ENCODE measurements at regions not wholly inside any gene's neighbourhood (a gene's known extent, or its start where the extent isn't known, plus 50 kb on each side); places are given as distances from the start of the nearest gene placed in this dataset.

- H4K20me1 ChIP-seq (ENCODE audit: insufficient read depth): no peaks in the 10 kb centered on the region
- no peak for TF ChIP-seq EZH2phosphoT487 (IDR thresholded peaks at IDR 0.05; ENCODE audit: insufficient read depth, low read depth)
- no peak for TF ChIP-seq EZH2 (IDR thresholded peaks at IDR 0.05; ENCODE audit: insufficient read depth, poor library complexity, severe bottlenecking)
- H3K9me3 ChIP-seq (ENCODE audit: low read depth): peaks cover 3% of the 10 kb centered on the region
- no peak overlapping the region for H3K4me3 ChIP-seq
- no peaks in the 10 kb centered on the region for H3K79me2 ChIP-seq (ENCODE audit: insufficient read depth)
- no peaks in the 10 kb centered on the region for H3K27me3 ChIP-seq (replicated peaks; ENCODE audit: insufficient read depth)
- H3K4me1 ChIP-seq (ENCODE audit: insufficient read depth): no peaks in the 10 kb centered on the region
- H3K27ac ChIP-seq: no peak overlapping the region
- DNase-seq: no peak
- in situ Hi-C loops (cut with MboI): no loop called here
- no peaks in the 10 kb centered on the region for H3K9me2 ChIP-seq (ENCODE audit: insufficient read depth)
- no peaks in the 10 kb centered on the region for H3F3A ChIP-seq (ENCODE audit: insufficient read depth)
- H3K4me2 ChIP-seq (ENCODE audit: unreplicated experiment): no peak overlapping the region
- H3K36me3 ChIP-seq (ENCODE audit: low read depth): no peaks in the 10 kb centered on the region
- WGBS, 2 experiments (ENCODE audit: low coverage in 1 of 2, low lambda C conversion rate in 2 of 2, missing lambda C conversion rate in 2 of 2): 6 to 13% methylated on average over 3 of the region's 3 CpGs
- H3K9ac ChIP-seq: no peak overlapping the region
- H2AFZ ChIP-seq: no peak overlapping the region
These were observed 388.2 kb upstream of the LUZP2 start for GRCh38 chr11:24108609-24109008.

DNA sequence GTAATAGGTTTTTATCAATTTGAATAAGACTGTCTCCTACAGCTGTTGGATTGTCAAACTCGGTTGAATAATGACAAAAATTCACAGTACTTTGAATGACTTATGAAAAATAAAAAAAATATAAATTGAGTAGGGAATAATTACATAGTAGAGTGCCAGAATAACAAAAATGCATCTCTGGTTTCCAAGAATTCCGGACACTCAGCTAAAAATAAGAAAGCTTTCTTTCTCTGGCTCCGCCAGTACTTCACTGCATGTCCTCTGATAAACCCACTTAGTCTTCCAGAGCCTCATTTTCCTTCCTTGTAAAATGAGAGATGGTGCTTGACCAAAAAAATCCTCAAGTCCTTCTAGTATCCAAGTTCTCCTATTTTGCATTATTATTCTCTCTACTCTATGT lies 374.6 kb upstream of the LUZP2 start:
- H3K4me1 ChIP-seq (ENCODE audit: insufficient read depth): no peaks in the 10 kb centered on the region
- H3K27ac ChIP-seq: no peak overlapping the region
- H3F3A ChIP-seq (ENCODE audit: insufficient read depth): no peaks in the 10 kb centered on the region
- no peaks in the 10 kb centered on the region for H3K79me2 ChIP-seq (ENCODE audit: insufficient read depth)
- no peaks in the 10 kb centered on the region for H3K9me3 ChIP-seq (ENCODE audit: low read depth)
- H3K9ac ChIP-seq: no peak overlapping the region
- no peaks in the 10 kb centered on the region for H3K36me3 ChIP-seq (ENCODE audit: low read depth)
- H3K4me2 ChIP-seq (ENCODE audit: unreplicated experiment): no peak overlapping the region
- in situ Hi-C loops (cut with MboI): no loop called here
- 5% methylated on average over 3 of the region's 3 CpGs for WGBS, 2 experiments (ENCODE audit: low coverage in 1 of 2, low lambda C conversion rate in 2 of 2, missing lambda C conversion rate in 2 of 2)
- H3K27me3 ChIP-seq (replicated peaks; ENCODE audit: insufficient read depth): no peaks in the 10 kb centered on the region
- no peak overlapping the region for H3K4me3 ChIP-seq
- TF ChIP-seq EZH2phosphoT487 (IDR thresholded peaks at IDR 0.05; ENCODE audit: insufficient read depth, low read depth): no peak
- no peak for TF ChIP-seq EZH2 (IDR thresholded peaks at IDR 0.05; ENCODE audit: insufficient read depth, poor library complexity, severe bottlenecking)
- no peak for DNase-seq
- no peaks in the 10 kb centered on the region for H4K20me1 ChIP-seq (ENCODE audit: insufficient read depth)
- no peaks in the 10 kb centered on the region; the same call in 1 of the 2 replicates for H3K9me2 ChIP-seq (ENCODE audit: insufficient read depth)
- H2AFZ ChIP-seq: no peak overlapping the region

- no peak overlapping the region for H3K9ac ChIP-seq
- no peaks in the 10 kb centered on the region for H3K4me1 ChIP-seq (ENCODE audit: insufficient read depth)
- no peak overlapping the region for H3K27ac ChIP-seq
- no peaks in the 10 kb centered on the region for H3F3A ChIP-seq (ENCODE audit: insufficient read depth)
- H4K20me1 ChIP-seq (ENCODE audit: insufficient read depth): no peaks in the 10 kb centered on the region
- no peaks in the 10 kb centered on the region for H3K36me3 ChIP-seq (ENCODE audit: low read depth)
- no peak overlapping the region for H3K4me2 ChIP-seq (ENCODE audit: unreplicated experiment)
- no peak overlapping the region for H3K4me3 ChIP-seq
- no peak for DNase-seq
- no peaks in the 10 kb centered on the region for H3K27me3 ChIP-seq (replicated peaks; ENCODE audit: insufficient read depth)
- no peaks in the 10 kb centered on the region; the same call in 1 of the 2 replicates for H3K9me2 ChIP-seq (ENCODE audit: insufficient read depth)
- in situ Hi-C loops (cut with MboI): no loop called here
- no peak overlapping the region for H2AFZ ChIP-seq
- TF ChIP-seq EZH2 (IDR thresholded peaks at IDR 0.05; ENCODE audit: insufficient read depth, poor library complexity, severe bottlenecking) (no peak), EZH2phosphoT487 (IDR thresholded peaks at IDR 0.05; ENCODE audit: insufficient read depth, low read depth) (no peak)
- H3K9me3 ChIP-seq (ENCODE audit: low read depth): no peaks in the 10 kb centered on the region
- no peaks in the 10 kb centered on the region for H3K79me2 ChIP-seq (ENCODE audit: insufficient read depth)
- WGBS, 2 experiments (ENCODE audit: low coverage in 1 of 2, low lambda C conversion rate in 2 of 2, missing lambda C conversion rate in 2 of 2): 0 to 2% methylated on average over 4 of the region's 4 CpGs
These were observed 372.0 kb upstream of the LUZP2 start for GRCh38 chr11:24124876-24125275.

DNA sequence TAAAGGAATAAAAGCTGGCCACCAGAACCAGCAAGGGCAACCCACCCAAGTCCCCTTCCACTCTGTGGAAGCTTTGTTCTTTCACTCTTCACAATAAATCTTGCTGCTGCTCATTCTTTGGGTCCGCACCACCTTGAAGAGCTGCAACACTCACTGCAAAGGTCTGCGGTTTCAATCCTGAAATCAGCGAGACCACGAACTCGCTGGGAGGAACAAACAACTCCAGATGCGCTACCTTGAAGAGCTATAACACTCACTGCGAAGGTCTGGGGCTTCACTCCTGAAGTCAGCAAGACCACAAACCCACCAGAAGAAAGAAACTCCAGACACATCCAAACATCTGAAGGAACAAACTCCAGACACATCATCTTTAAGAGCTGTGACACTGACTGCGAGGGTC lies 365.2 kb upstream of the LUZP2 start:
- in situ Hi-C loops (cut with MboI): no loop called here
- H3K4me3 ChIP-seq: no peak overlapping the region
- DNase-seq: no peak

GRCh38 chr11:24132471-24132870 lies 364.4 kb upstream of the LUZP2 start:
- whole genome bisulfite sequencing, 2 experiments (ENCODE audit: low coverage in 1 of 2, low lambda C conversion rate in 2 of 2, missing lambda C conversion rate in 2 of 2): 60 to 65% methylated on average over 1 of the region's 1 CpG
- H2AFZ ChIP-seq: no peak overlapping the region

More for the DNA sequence above, 365.2 kb upstream of the LUZP2 start:
- no peaks in the 10 kb centered on the region for H3K4me1 ChIP-seq (ENCODE audit: insufficient read depth)
- H4K20me1 ChIP-seq (ENCODE audit: insufficient read depth): no peaks in the 10 kb centered on the region
- no peaks in the 10 kb centered on the region for H3K36me3 ChIP-seq (ENCODE audit: low read depth)
- H3K27me3 ChIP-seq (replicated peaks; ENCODE audit: insufficient read depth): no peaks in the 10 kb centered on the region
- H3K9me2 ChIP-seq (ENCODE audit: insufficient read depth): no peaks in the 10 kb centered on the region; the same call in 1 of the 2 replicates
- TF ChIP-seq EZH2phosphoT487 (IDR thresholded peaks at IDR 0.05; ENCODE audit: insufficient read depth, low read depth) (no peak), EZH2 (IDR thresholded peaks at IDR 0.05; ENCODE audit: insufficient read depth, poor library complexity, severe bottlenecking) (no peak)
- H3K4me2 ChIP-seq (ENCODE audit: unreplicated experiment): no peak overlapping the region
- 81 to 89% methylated on average over 8 of the region's 8 CpGs for WGBS, 2 experiments (ENCODE audit: low coverage in 1 of 2, low lambda C conversion rate in 2 of 2, missing lambda C conversion rate in 2 of 2)
- no peaks in the 10 kb centered on the region for H3K9me3 ChIP-seq (ENCODE audit: low read depth)
- H3K27ac ChIP-seq: no peak overlapping the region
- H3K79me2 ChIP-seq (ENCODE audit: insufficient read depth): no peaks in the 10 kb centered on the region
- H2AFZ ChIP-seq: no peak overlapping the region
- H3K9ac ChIP-seq: no peak overlapping the region
- no peaks in the 10 kb centered on the region for H3F3A ChIP-seq (ENCODE audit: insufficient read depth)

More at GRCh38 chr11:24132471-24132870, 364.4 kb upstream of the LUZP2 start:
- no peak overlapping the region for H3K4me3 ChIP-seq
- no peaks in the 10 kb centered on the region for H3K27me3 ChIP-seq (replicated peaks; ENCODE audit: insufficient read depth)
- no peaks in the 10 kb centered on the region for H3K79me2 ChIP-seq (ENCODE audit: insufficient read depth)
- no peak for TF ChIP-seq EZH2 (IDR thresholded peaks at IDR 0.05; ENCODE audit: insufficient read depth, poor library complexity, severe bottlenecking)
- TF ChIP-seq EZH2phosphoT487 (IDR thresholded peaks at IDR 0.05; ENCODE audit: insufficient read depth, low read depth): no peak
- DNase-seq: no peak
- no peaks in the 10 kb centered on the region for H3K9me3 ChIP-seq (ENCODE audit: low read depth)
- no peaks in the 10 kb centered on the region for H3K9me2 ChIP-seq (ENCODE audit: insufficient read depth)
- H3K4me2 ChIP-seq (ENCODE audit: unreplicated experiment): no peak overlapping the region
- no peak overlapping the region for H3K9ac ChIP-seq
- no peaks in the 10 kb centered on the region for H3F3A ChIP-seq (ENCODE audit: insufficient read depth)
- H4K20me1 ChIP-seq (ENCODE audit: insufficient read depth): no peaks in the 10 kb centered on the region
- H3K36me3 ChIP-seq (ENCODE audit: low read depth): no peaks in the 10 kb centered on the region
- no peaks in the 10 kb centered on the region for H3K4me1 ChIP-seq (ENCODE audit: insufficient read depth)
- H3K27ac ChIP-seq: no peak overlapping the region
- in situ Hi-C loops (cut with MboI): no loop called here

Measured in GM23248 (cell line).